Trophoblast cell (in vitro differentiated cells and primary cell): ENCODE measurements at regions not wholly inside any gene's neighbourhood (a gene's known extent, or its start where the extent isn't known, plus 50 kb on each side); places are given as distances from the start of the nearest gene placed in this dataset.

Experiments used
- DNase-seq, 2 donors: peaks; one replicate each; pipeline ENCODE4 v3.0.0-alpha.2; 2016
- H2AFZ ChIP-seq: 2 replicates; pipeline ENCODE4 v1.6.1; 2013; ENCODE audit warnings: low read length, moderate library complexity, mild to moderate bottlenecking; ENCODE audit not compliant: insufficient read depth, poor library complexity
- H2AK5ac ChIP-seq: 2 replicates; pipeline ENCODE4 v1.6.1; 2013; ENCODE audit warnings: mild to moderate bottlenecking, low read length
- H2BK120ac ChIP-seq: 2 replicates; pipeline ENCODE4 v1.6.1; 2013; ENCODE audit warnings: low read length, mild to moderate bottlenecking, moderate library complexity; ENCODE audit not compliant: insufficient read depth, poor library complexity
- H2BK12ac ChIP-seq: 2 replicates; pipeline ENCODE4 v1.6.1; 2013; ENCODE audit warnings: mild to moderate bottlenecking, low read length, moderate library complexity
- H2BK5ac ChIP-seq: 2 replicates; pipeline ENCODE4 v1.6.1; 2013; ENCODE audit warnings: low read length, low read depth, moderate library complexity, mild to moderate bottlenecking; ENCODE audit not compliant: poor library complexity
- H3K14ac ChIP-seq: 2 replicates; pipeline ENCODE4 v1.6.1; 2013; ENCODE audit warnings: mild to moderate bottlenecking, low read length
- H3K18ac ChIP-seq: 2 replicates; pipeline ENCODE4 v1.6.1; 2013; ENCODE audit warnings: mild to moderate bottlenecking, low read length
- H3K23ac ChIP-seq: 2 replicates; pipeline ENCODE4 v1.6.1; 2013; ENCODE audit warnings: low read length
- H3K27ac ChIP-seq: 2 replicates; pipeline ENCODE4 v1.5.1; 2013; ENCODE audit warnings: low read depth, mild to moderate bottlenecking, inconsistent platforms, low read length, moderate library complexity
- H3K27me3 ChIP-seq: 2 replicates; pipeline ENCODE4 v1.6.1; 2013; ENCODE audit warnings: inconsistent platforms, mild to moderate bottlenecking, low read length, moderate library complexity; ENCODE audit not compliant: insufficient read depth
- H3K36me3 ChIP-seq, 2 experiments: 1 replicate in 1 of 2; 2 replicates in 1 of 2; pipeline ENCODE4 v1.6.1; 2013; ENCODE audit warnings: low read length in 2 of 2, mild to moderate bottlenecking in 2 of 2, moderate library complexity in 1 of 2; ENCODE audit not compliant: insufficient read depth in 2 of 2, control insufficient read depth in 1 of 2
- H3K4ac ChIP-seq: 2 replicates; pipeline ENCODE4 v1.6.1; 2013; ENCODE audit warnings: low read depth, mild to moderate bottlenecking, low read length, moderate library complexity
- H3K4me1 ChIP-seq, 2 experiments: 1 replicate in 1 of 2; 2 replicates in 1 of 2; pipeline ENCODE4 v1.6.1; 2013; ENCODE audit warnings: low read length in 2 of 2, mild to moderate bottlenecking in 2 of 2, moderate library complexity in 1 of 2; ENCODE audit not compliant: insufficient read depth in 2 of 2, control insufficient read depth in 1 of 2
- H3K4me2 ChIP-seq: 2 replicates; pipeline ENCODE4 v1.6.1; 2013; ENCODE audit warnings: inconsistent platforms, mild to moderate bottlenecking, low read length, moderate library complexity
- H3K4me3 ChIP-seq: 2 replicates; pipeline ENCODE4 v1.5.1; 2013; ENCODE audit warnings: mild to moderate bottlenecking, low read depth, low read length, inconsistent platforms
- H3K79me1 ChIP-seq: one replicate; pipeline ENCODE4 v1.6.1; 2013; ENCODE audit warnings: low read length
- H3K79me2 ChIP-seq: 2 replicates; pipeline ENCODE4 v1.6.1; 2013; ENCODE audit warnings: low read length, mild to moderate bottlenecking; ENCODE audit not compliant: control insufficient read depth, insufficient read depth, poor library complexity
- H3K9ac ChIP-seq: 2 replicates; pipeline ENCODE4 v1.6.1; 2013; ENCODE audit warnings: mild to moderate bottlenecking, low read length
- H3K9me3 ChIP-seq: 2 replicates; pipeline ENCODE4 v1.6.1; 2013; ENCODE audit warnings: low read depth, mild to moderate bottlenecking, control low read depth, inconsistent platforms, low read length; ENCODE audit not compliant: insufficient read depth
- H4K12ac ChIP-seq: 2 replicates; pipeline ENCODE4 v1.6.1; 2013; ENCODE audit warnings: low read depth, mild to moderate bottlenecking, low read length, moderate library complexity
- H4K8ac ChIP-seq: 2 replicates; pipeline ENCODE4 v1.6.1; 2013; ENCODE audit warnings: low read depth, mild to moderate bottlenecking, low read length, moderate library complexity
- H4K91ac ChIP-seq: one replicate; pipeline ENCODE4 v1.6.1; 2013; ENCODE audit warnings: low read depth, mild to moderate bottlenecking, low read length, moderate library complexity
- WGBS: extraction: QIAGEN DNeasy Blood & Tissue Kit; methylation state at CpG from one replicate; pipeline ENCODE4 v1.1.7; 2013; ENCODE audit warnings: missing lambda C conversion rate; ENCODE audit not compliant: insufficient read length, insufficient coverage; ENCODE audit errors: extremely low coverage; 5-methylcytosine and 5-hydroxymethylcytosine counted together

- no peak overlapping the region for H2BK12ac ChIP-seq
- H3K27me3 ChIP-seq, result no peaks in the 10 kb centered on the region
- no peak overlapping the region for H3K23ac ChIP-seq
- no peaks in the 10 kb centered on the region for H3K4me1 ChIP-seq
- no peak overlapping the region for H2AFZ ChIP-seq
- no peak overlapping the region for H3K18ac ChIP-seq
- H3K14ac ChIP-seq, result no peak overlapping the region
- H3K36me3 ChIP-seq, result no peaks in the 10 kb centered on the region
- H2AK5ac ChIP-seq, result no peak overlapping the region
- no peak overlapping the region for H3K27ac ChIP-seq
- peaks cover 2% of the 10 kb centered on the region for H3K9me3 ChIP-seq
- no peak overlapping the region for H3K4me3 ChIP-seq
- no peak overlapping the region for H4K12ac ChIP-seq
- DNase-seq, result no peak
- whole genome bisulfite sequencing, result no CpG with 5 or more reads among the region's 3 CpGs
- no peak overlapping the region for H3K4me2 ChIP-seq
- H4K8ac ChIP-seq, result no peak overlapping the region
- no peak overlapping the region for H3K4ac ChIP-seq
- no peaks in the 10 kb centered on the region for H3K79me2 ChIP-seq
- H3K79me1 ChIP-seq, result no peaks in the 10 kb centered on the region
- no peak overlapping the region for H4K91ac ChIP-seq
- H2BK120ac ChIP-seq, result no peak overlapping the region
- no peak overlapping the region for H2BK5ac ChIP-seq
- H3K9ac ChIP-seq, result no peak overlapping the region
Measured at GRCh38 chr1:192475970-192476369, 99.6 kb upstream of the RGS1 start.

GRCh38 chr1:192476802-192477298, 98.7 kb upstream of the RGS1 start:
- no peak overlapping the region for H3K18ac ChIP-seq
- no peak overlapping the region for H2AFZ ChIP-seq
- H3K14ac ChIP-seq, result no peak overlapping the region
- peak; percentile 12 to 48 for DNase-seq
- peaks cover 2% of the 10 kb centered on the region for H3K9me3 ChIP-seq
- H3K79me1 ChIP-seq, result no peaks in the 10 kb centered on the region
- H3K27ac ChIP-seq, result no peak overlapping the region
- no peak overlapping the region for H3K23ac ChIP-seq
- no peak overlapping the region for H2BK5ac ChIP-seq
- H3K36me3 ChIP-seq, result no peaks in the 10 kb centered on the region
- no CpG with 5 or more reads among the region's 12 CpGs for WGBS
- H3K9ac ChIP-seq, result no peak overlapping the region
- no peaks in the 10 kb centered on the region for H3K27me3 ChIP-seq
- no peak overlapping the region for H3K4ac ChIP-seq
- no peaks in the 10 kb centered on the region for H3K4me1 ChIP-seq
- H4K8ac ChIP-seq, result no peak overlapping the region
- no peaks in the 10 kb centered on the region for H3K79me2 ChIP-seq
- H3K4me2 ChIP-seq, result no peak overlapping the region
- no peak overlapping the region for H2BK12ac ChIP-seq
- no peak overlapping the region for H2BK120ac ChIP-seq
- no peak overlapping the region for H3K4me3 ChIP-seq
- no peak overlapping the region for H4K91ac ChIP-seq
- H2AK5ac ChIP-seq, result no peak overlapping the region
- no peak overlapping the region for H4K12ac ChIP-seq

- Histone ChIP-seq H3K9ac (no peak overlapping the region), H3K79me1 (no peaks in the 10 kb centered on the region), H3K4me3 (no peak overlapping the region), H3K14ac (no peak overlapping the region), H4K91ac (no peak overlapping the region), H3K4me2 (no peak overlapping the region), H3K4ac (no peak overlapping the region), H3K4me1 (no peaks in the 10 kb centered on the region), H4K12ac (no peak overlapping the region), H2AFZ (no peak overlapping the region), H3K18ac (no peak overlapping the region), H2AK5ac (no peak overlapping the region), H3K23ac (no peak overlapping the region), H2BK5ac (no peak overlapping the region), H3K36me3 (no peaks in the 10 kb centered on the region), H3K27ac (no peak overlapping the region), H2BK120ac (no peak overlapping the region), H3K79me2 (no peaks in the 10 kb centered on the region), H3K9me3 (peaks cover 2% of the 10 kb centered on the region), H3K27me3 (no peaks in the 10 kb centered on the region), H2BK12ac (no peak overlapping the region), H4K8ac (no peak overlapping the region)
- peak in 1 of 2 donors; percentile 60 for DNase-seq
- no CpG with 5 or more reads among the region's 2 CpGs for WGBS
Measured at GRCh38 chr1:192477630-192478029, 97.9 kb upstream of the RGS1 start.

- H3K4me1 ChIP-seq, result no peaks in the 10 kb centered on the region
- no peaks in the 10 kb centered on the region for H3K9me3 ChIP-seq
- H2BK120ac ChIP-seq, result no peak overlapping the region
- H3K79me1 ChIP-seq, result no peaks in the 10 kb centered on the region
- no peak overlapping the region for H3K14ac ChIP-seq
- no peak overlapping the region for H2AK5ac ChIP-seq
- WGBS, result no CpG with 5 or more reads among the region's 1 CpG
- no peak overlapping the region for H2BK5ac ChIP-seq
- H3K36me3 ChIP-seq, result no peaks in the 10 kb centered on the region
- no peaks in the 10 kb centered on the region for H3K27me3 ChIP-seq
- DNase-seq, result peak in 1 of 2 donors; percentile 41
- H2BK12ac ChIP-seq, result no peak overlapping the region
- H3K4ac ChIP-seq, result no peak overlapping the region
- no peak overlapping the region for H4K8ac ChIP-seq
- no peak overlapping the region for H4K91ac ChIP-seq
- H2AFZ ChIP-seq, result no peak overlapping the region
- no peak overlapping the region for H3K4me3 ChIP-seq
- H3K23ac ChIP-seq, result no peak overlapping the region
- H4K12ac ChIP-seq, result no peak overlapping the region
- no peak overlapping the region for H3K27ac ChIP-seq
- H3K4me2 ChIP-seq, result no peak overlapping the region
- no peaks in the 10 kb centered on the region for H3K79me2 ChIP-seq
- no peak overlapping the region for H3K9ac ChIP-seq
- no peak overlapping the region for H3K18ac ChIP-seq
Measured at GRCh38 chr1:192485692-192486436, 89.7 kb upstream of the RGS1 start.
